Neural cell (in vitro differentiated cells): ENCODE measurements at regions not wholly inside any gene's neighbourhood (a gene's known extent, or its start where the extent isn't known, plus 50 kb on each side); places are given as distances from the start of the nearest gene placed in this dataset.

ENCODE experiments used
- H2AFZ ChIP-seq: fragments of 200-600, 300-800 bp; sonication (generic), shearing (Covaris generic); 2 replicates; pipeline ENCODE4 v1.6.0; 2014; ENCODE audit warnings: low read depth, mild to moderate bottlenecking, antibody characterized with exemption, low read length, moderate library complexity
- H3F3A ChIP-seq: fragments of 200-600 bp; shearing (Covaris generic); 2 replicates; pipeline ENCODE4 v1.6.1; 2016; ENCODE audit warnings: mild to moderate bottlenecking, moderate library complexity, mixed read lengths, antibody characterized with exemption, low read length; ENCODE audit not compliant: insufficient read depth, poor library complexity, severe bottlenecking
- H3K27ac ChIP-seq: fragments of 200-600, 300-800 bp; sonication (generic), shearing (Covaris generic); 2 replicates; pipeline ENCODE4 v1.5.1; 2014; ENCODE audit warnings: mild to moderate bottlenecking, low read length, moderate library complexity
- H3K27me3 ChIP-seq: fragments of 300-800, 200-600 bp; sonication (generic), shearing (Covaris generic); 2 replicates; pipeline ENCODE4 v1.6.0; 2014; ENCODE audit warnings: mild to moderate bottlenecking, low read depth, low read length, moderate library complexity; ENCODE audit not compliant: insufficient read depth
- H3K36me3 ChIP-seq: fragments of 300-800, 200-600 bp; sonication (generic), shearing (Covaris generic); 2 replicates; pipeline ENCODE4 v1.5.1; 2014; ENCODE audit warnings: mild to moderate bottlenecking, antibody characterized with exemption, low read length, moderate library complexity; ENCODE audit not compliant: insufficient read depth
- H3K4me2 ChIP-seq: fragments of 300-800, 200-600 bp; sonication (generic), shearing (Covaris generic); 2 replicates; pipeline ENCODE4 v1.6.0; 2014; ENCODE audit warnings: mild to moderate bottlenecking, low read length
- H3K4me3 ChIP-seq: fragments of 300-800, 200-600 bp; sonication (generic), shearing (Covaris generic); 2 replicates; pipeline ENCODE4 v1.5.1; 2014; ENCODE audit warnings: mild to moderate bottlenecking, low read length, moderate library complexity
- H3K79me2 ChIP-seq: fragments of 200-600 bp; shearing (Covaris generic); replicated peaks from 2 replicates; pipeline ENCODE4 v1.6.0; 2014; ENCODE audit warnings: mild to moderate bottlenecking, low read length, moderate library complexity; ENCODE audit not compliant: insufficient read depth
- H3K9ac ChIP-seq: fragments of 300-800, 200-600 bp; sonication (generic), shearing (Covaris generic); 2 replicates; pipeline ENCODE4 v1.6.1; 2016; ENCODE audit warnings: mild to moderate bottlenecking, low read length, mixed read lengths
- H3K9me2 ChIP-seq: fragments of 200-600 bp; shearing (Covaris generic); 2 replicates; pipeline ENCODE4 v1.6.1; 2016; ENCODE audit warnings: mild to moderate bottlenecking, low read length, mixed read lengths; ENCODE audit not compliant: insufficient read depth
- H3K9me3 ChIP-seq: fragments of 200-600, 300-800 bp; sonication (generic), shearing (Covaris generic); 2 replicates; pipeline ENCODE4 v1.6.1; 2016; ENCODE audit warnings: mild to moderate bottlenecking, mixed run types, low read length, moderate library complexity, mixed read lengths
- H4K20me1 ChIP-seq: fragments of 200-600 bp; shearing (Covaris generic); 2 replicates; pipeline ENCODE4 v1.6.1; 2016; ENCODE audit warnings: mild to moderate bottlenecking, mixed run types; ENCODE audit not compliant: insufficient read depth
- CTCF ChIP-seq: fragments of 450-650 bp; IDR thresholded peaks from 2 replicates; pipeline ENCODE4 v1.5.1; 2014; ENCODE audit warnings: antibody characterized with exemption, mild to moderate bottlenecking, moderate library complexity; ENCODE audit not compliant: poor library complexity, severe bottlenecking
- EP300 ChIP-seq: fragments of 450-650 bp; conservative IDR thresholded peaks from 2 replicates; pipeline ENCODE4 v1.6.1; 2014; ENCODE audit warnings: antibody characterized with exemption, mild to moderate bottlenecking, moderate library complexity; ENCODE audit not compliant: poor library complexity, severe bottlenecking
- EZH2 ChIP-seq: fragments of 200-600, 300-800 bp; shearing (Covaris generic), sonication (generic); IDR thresholded peaks from 2 replicates; pipeline ENCODE4 v1.6.1; 2014; ENCODE audit warnings: antibody characterized with exemption, low read length, borderline replicate concordance, mild to moderate bottlenecking; ENCODE audit not compliant: insufficient read depth, poor library complexity, severe bottlenecking
- MXI1 ChIP-seq: fragments of 450-650 bp; conservative IDR thresholded peaks from 2 replicates; pipeline ENCODE4 v1.6.1; 2014; ENCODE audit warnings: antibody characterized with exemption, mild to moderate bottlenecking; ENCODE audit not compliant: poor library complexity, severe bottlenecking
- POLR2AphosphoS5 ChIP-seq: IDR thresholded peaks from 2 replicates; pipeline ENCODE4 v1.6.1; 2012
- RAD21 ChIP-seq: fragments of 450-650 bp; conservative IDR thresholded peaks from 2 replicates; pipeline ENCODE4 v1.6.1; 2014; ENCODE audit warnings: antibody characterized with exemption, mild to moderate bottlenecking, moderate library complexity
- SMC3 ChIP-seq: fragments of 450-650 bp; conservative IDR thresholded peaks from 2 replicates; pipeline ENCODE4 v1.6.1; 2014; ENCODE audit warnings: antibody characterized with exemption, mild to moderate bottlenecking, moderate library complexity; ENCODE audit not compliant: poor library complexity
- TAF1 ChIP-seq: IDR thresholded peaks from 2 replicates; pipeline ENCODE4 v1.6.1; 2012; ENCODE audit warnings: low read depth
- TF ChIP-seq, protein P1 (sequence below): IDR thresholded peaks from 2 replicates; pipeline ENCODE4 v1.6.1; 2012; ENCODE audit warnings: borderline replicate concordance

GRCh38 chr2:57126410-57126809 lies 920.2 kb upstream of the VRK2 start:
- no peaks in the 10 kb centered on the region for H3K9me3 ChIP-seq
- no peaks in the 10 kb centered on the region for H3F3A ChIP-seq
- no peak overlapping the region for H3K27ac ChIP-seq
- no peak overlapping the region for H3K9ac ChIP-seq
- no peaks in the 10 kb centered on the region for H4K20me1 ChIP-seq
- H3K4me2 ChIP-seq: no peak overlapping the region
- no peaks in the 10 kb centered on the region for H3K36me3 ChIP-seq
- H3K4me3 ChIP-seq: no peak overlapping the region
- H2AFZ ChIP-seq: no peak overlapping the region
- TF ChIP-seq EZH2 (no peak), POLR2AphosphoS5 (no peak), EP300 (no peak), TAF1 (no peak), MXI1 (no peak), RAD21 (no peak)
- no peaks in the 10 kb centered on the region for H3K9me2 ChIP-seq
- no peaks in the 10 kb centered on the region for H3K27me3 ChIP-seq
- no peaks in the 10 kb centered on the region for H3K79me2 ChIP-seq

DNA sequence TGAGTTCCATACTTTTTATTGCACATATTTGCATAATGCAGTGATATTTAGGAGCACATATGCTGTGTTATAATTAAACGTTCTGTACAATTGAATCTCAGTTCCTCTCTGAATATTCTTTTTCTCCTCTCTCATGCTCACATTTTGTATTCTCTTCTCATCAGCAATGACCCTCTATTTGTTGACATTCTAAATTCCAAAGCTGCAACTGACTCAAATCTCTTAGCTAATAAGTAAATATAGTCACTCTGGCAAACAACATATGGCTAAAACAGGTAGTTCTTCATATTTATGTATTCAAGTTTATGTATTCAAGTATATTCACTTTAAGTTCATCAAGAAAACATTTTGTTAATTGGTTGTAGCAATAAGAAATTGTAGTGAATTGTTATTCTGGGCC lies 907.4 kb upstream of the VRK2 start:
- Histone ChIP-seq H3K4me3 (no peak overlapping the region), H3K4me2 (no peak overlapping the region), H3K79me2 (no peaks in the 10 kb centered on the region), H3K9me3 (no peaks in the 10 kb centered on the region), H4K20me1 (no peaks in the 10 kb centered on the region), H3K36me3 (no peaks in the 10 kb centered on the region), H3K9me2 (no peaks in the 10 kb centered on the region), H3F3A (no peaks in the 10 kb centered on the region), H2AFZ (no peak overlapping the region), H3K9ac (no peak overlapping the region), H3K27ac (no peak overlapping the region), H3K27me3 (no peaks in the 10 kb centered on the region)
- TF ChIP-seq, protein P1, sequence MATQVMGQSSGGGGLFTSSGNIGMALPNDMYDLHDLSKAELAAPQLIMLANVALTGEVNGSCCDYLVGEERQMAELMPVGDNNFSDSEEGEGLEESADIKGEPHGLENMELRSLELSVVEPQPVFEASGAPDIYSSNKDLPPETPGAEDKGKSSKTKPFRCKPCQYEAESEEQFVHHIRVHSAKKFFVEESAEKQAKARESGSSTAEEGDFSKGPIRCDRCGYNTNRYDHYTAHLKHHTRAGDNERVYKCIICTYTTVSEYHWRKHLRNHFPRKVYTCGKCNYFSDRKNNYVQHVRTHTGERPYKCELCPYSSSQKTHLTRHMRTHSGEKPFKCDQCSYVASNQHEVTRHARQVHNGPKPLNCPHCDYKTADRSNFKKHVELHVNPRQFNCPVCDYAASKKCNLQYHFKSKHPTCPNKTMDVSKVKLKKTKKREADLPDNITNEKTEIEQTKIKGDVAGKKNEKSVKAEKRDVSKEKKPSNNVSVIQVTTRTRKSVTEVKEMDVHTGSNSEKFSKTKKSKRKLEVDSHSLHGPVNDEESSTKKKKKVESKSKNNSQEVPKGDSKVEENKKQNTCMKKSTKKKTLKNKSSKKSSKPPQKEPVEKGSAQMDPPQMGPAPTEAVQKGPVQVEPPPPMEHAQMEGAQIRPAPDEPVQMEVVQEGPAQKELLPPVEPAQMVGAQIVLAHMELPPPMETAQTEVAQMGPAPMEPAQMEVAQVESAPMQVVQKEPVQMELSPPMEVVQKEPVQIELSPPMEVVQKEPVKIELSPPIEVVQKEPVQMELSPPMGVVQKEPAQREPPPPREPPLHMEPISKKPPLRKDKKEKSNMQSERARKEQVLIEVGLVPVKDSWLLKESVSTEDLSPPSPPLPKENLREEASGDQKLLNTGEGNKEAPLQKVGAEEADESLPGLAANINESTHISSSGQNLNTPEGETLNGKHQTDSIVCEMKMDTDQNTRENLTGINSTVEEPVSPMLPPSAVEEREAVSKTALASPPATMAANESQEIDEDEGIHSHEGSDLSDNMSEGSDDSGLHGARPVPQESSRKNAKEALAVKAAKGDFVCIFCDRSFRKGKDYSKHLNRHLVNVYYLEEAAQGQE: no peak
- TF ChIP-seq EP300 (no peak), RAD21 (no peak), SMC3 (no peak), EZH2 (no peak), TAF1 (no peak)

DNA sequence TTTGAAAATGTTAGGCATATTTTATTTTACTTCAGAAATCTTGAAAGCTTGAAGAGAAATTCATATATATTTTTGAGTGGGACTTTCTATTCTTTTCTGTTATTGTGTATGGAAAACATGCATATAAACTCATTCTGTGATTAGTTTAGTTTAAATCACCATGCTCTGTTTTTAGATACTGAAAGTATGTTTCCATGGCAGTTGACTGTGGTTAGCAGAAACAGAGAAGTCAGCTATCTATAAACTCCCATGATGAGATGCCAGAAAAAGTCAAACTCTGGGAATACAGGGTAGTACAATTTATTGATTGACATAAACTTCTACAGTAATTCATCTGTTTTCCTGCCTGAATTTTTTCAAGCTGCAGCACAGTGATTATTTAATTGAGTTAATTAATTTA lies 905.3 kb upstream of the VRK2 start:
- Histone ChIP-seq H3K9me2 (no peaks in the 10 kb centered on the region), H3K9ac (no peak overlapping the region), H3K4me2 (no peak overlapping the region), H3K4me3 (no peak overlapping the region), H4K20me1 (no peaks in the 10 kb centered on the region), H3K79me2 (no peaks in the 10 kb centered on the region), H3F3A (no peaks in the 10 kb centered on the region), H3K36me3 (no peaks in the 10 kb centered on the region), H3K27me3 (no peaks in the 10 kb centered on the region), H2AFZ (no peak overlapping the region), H3K27ac (no peak overlapping the region), H3K9me3 (no peaks in the 10 kb centered on the region)
- TF ChIP-seq EZH2: no peak
- no peak for TF ChIP-seq POLR2AphosphoS5
- no peak for TF ChIP-seq CTCF
- no peak for TF ChIP-seq RAD21
- TF ChIP-seq, protein P1: no peak
- no peak for TF ChIP-seq TAF1
- TF ChIP-seq MXI1: no peak
- no peak for TF ChIP-seq SMC3
- TF ChIP-seq EP300: no peak
